ENCODE measurements at regions not wholly inside any gene's neighbourhood (a gene's known extent, or its start where the extent isn't known, plus 50 kb on each side); places are given as distances from the start of the nearest gene placed in this dataset.

DNA sequence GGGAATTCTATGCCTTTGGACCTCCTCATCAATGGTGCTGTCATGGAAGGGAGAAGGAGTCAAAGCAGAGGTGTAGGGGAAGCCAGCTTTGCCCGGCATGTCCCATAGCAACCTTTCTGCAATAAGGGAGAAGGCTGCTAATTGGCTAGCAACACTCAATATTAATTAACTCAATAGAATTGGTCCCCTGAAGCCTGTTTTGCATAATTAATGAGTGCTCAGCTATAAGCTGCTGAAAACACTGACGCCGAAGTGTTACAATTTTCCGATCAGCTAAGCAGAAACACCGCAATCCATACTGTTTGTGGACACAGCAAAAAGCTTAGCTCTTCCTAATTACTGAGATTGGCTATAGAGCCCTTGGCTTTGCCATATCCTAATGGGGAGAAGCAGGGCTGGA is 245.0 kb downstream of the CSNK2A3 start:
- POLR2A ChIA-PET (ENCODE audit: partially characterized antibody), result no interaction called here
- no peaks in the 10 kb centered on the region for H4K20me1 ChIP-seq (replicated peaks in 1 of 2; ENCODE audit: control insufficient read depth in 1 of 2, insufficient read depth in 2 of 2, low read length in 2 of 2)
- WGBS, 2 experiments (ENCODE audit: extremely low coverage in 1 of 2, insufficient coverage in 1 of 2, insufficient read length in 1 of 2, insufficient replicate concordance in 2 of 2, low coverage in 1 of 2, low lambda C conversion rate in 2 of 2, missing lambda C conversion rate in 1 of 2), result 100% methylated on average over 5 of the region's 5 CpGs; no CpG with 5 or more reads in 1 of the 2 experiments
- no peak for TF ChIP-seq FOSL1 (IDR thresholded peaks at IDR 0.05; ENCODE audit: insufficient read depth, low read depth, low read length)
- TF ChIP-seq CBX5 (IDR thresholded peaks at IDR 0.05; ENCODE audit: low read depth, low read length), result no peak
- TF ChIP-seq EZH2 (IDR thresholded peaks at IDR 0.05; ENCODE audit: low read depth, low read length, severe bottlenecking), result no peak
- no peak for TF ChIP-seq GABPA (IDR thresholded peaks at IDR 0.05; ENCODE audit: borderline replicate concordance, insufficient read depth, low read length)
- no peak for TF ChIP-seq HDAC2 (IDR thresholded peaks at IDR 0.05; ENCODE audit: borderline replicate concordance in 1 of 2, low read depth in 2 of 2, low read length in 2 of 2)
- TF ChIP-seq USF2 (IDR thresholded peaks at IDR 0.05; ENCODE audit: low read length), result no peak
- no peak for TF ChIP-seq RNF2 (IDR thresholded peaks at IDR 0.05; ENCODE audit: borderline replicate concordance, low read depth, low read length, missing control alignments, poor library complexity, severe bottlenecking)
- TF ChIP-seq SUZ12 (IDR thresholded peaks at IDR 0.05; ENCODE audit: low read length), result no peak
- TF ChIP-seq YY1 (IDR thresholded peaks at IDR 0.05; ENCODE audit: low read depth, low read length), result no peak
- no peak for TF ChIP-seq RXRA (IDR thresholded peaks at IDR 0.05; ENCODE audit: insufficient read depth, low read depth, low read length)
- no peak for TF ChIP-seq CHD2 (IDR thresholded peaks at IDR 0.05; ENCODE audit: low read length)
- no peak for TF ChIP-seq NANOG (IDR thresholded peaks at IDR 0.05; ENCODE audit: insufficient read depth, low read depth, low read length, poor library complexity, severe bottlenecking)

More for the DNA sequence above, 245.0 kb downstream of the CSNK2A3 start:
- Histone ChIP-seq H4K8ac (ENCODE audit: extremely low read depth, insufficient read depth, low read length) (no peak overlapping the region), H3K4me2 (ENCODE audit: insufficient read depth in 1 of 2, low read depth in 2 of 2, low read length in 2 of 2) (no peak overlapping the region), H2AK5ac (ENCODE audit: low read depth, low read length) (no peak overlapping the region), H3K36me3 (ENCODE audit: control insufficient read depth in 2 of 4, insufficient read depth in 4 of 4, low read length in 3 of 4) (no peaks in the 10 kb centered on the region), H3K14ac (ENCODE audit: insufficient read length) (no peak overlapping the region), H3K9me3 (ENCODE audit: insufficient read depth in 2 of 2, low read depth in 1 of 2, low read length in 1 of 2) (no peaks in the 10 kb centered on the region), H2BK15ac (ENCODE audit: low read length) (no peak overlapping the region), H2BK12ac (ENCODE audit: low read depth, low read length) (no peak overlapping the region), H3K27me3 (replicated peaks in 1 of 4; ENCODE audit: control insufficient read depth in 3 of 4, extremely low read depth in 1 of 4, insufficient read depth in 3 of 4, low read length in 3 of 4) (no peaks in the 10 kb centered on the region), H3K23me2 (ENCODE audit: low read depth, low read length) (no peaks in the 10 kb centered on the region), H3K23ac (ENCODE audit: insufficient read length) (no peak overlapping the region), H3K18ac (ENCODE audit: extremely low read depth, low read length) (no peak overlapping the region), H3K9ac (replicated peaks in 1 of 4; ENCODE audit: extremely low read depth in 1 of 4, low read depth in 3 of 4, low read length in 3 of 4) (no peak overlapping the region), H3K27ac (ENCODE audit: low read depth, low read length) (no peak overlapping the region), H3K79me2 (ENCODE audit: control insufficient read depth in 1 of 2, insufficient read depth in 2 of 2, low read length in 2 of 2) (no peaks in the 10 kb centered on the region), H3K4me1 (replicated peaks in 1 of 4; ENCODE audit: control insufficient read depth in 3 of 4, insufficient read depth in 4 of 4, low read length in 3 of 4) (no peaks in the 10 kb centered on the region), H4K5ac (ENCODE audit: insufficient read length, low read depth, low read length) (no peak overlapping the region), H2BK20ac (ENCODE audit: low read length) (no peak overlapping the region), H3K4ac (replicated peaks; ENCODE audit: insufficient read length, low read depth, low read length) (no peak overlapping the region), H4K91ac (replicated peaks; ENCODE audit: insufficient read length, low read length) (no peak overlapping the region), H3K4me3 (ENCODE audit: extremely low read depth in 1 of 4, insufficient read depth in 2 of 4, low read depth in 3 of 4, low read length in 4 of 4) (no peak overlapping the region), H3K56ac (replicated peaks; ENCODE audit: insufficient read length, low read depth, low read length) (no peak overlapping the region), H3K79me1 (ENCODE audit: low read depth, low read length) (no peaks in the 10 kb centered on the region), H2BK5ac (ENCODE audit: low read depth, low read length) (no peak overlapping the region), H2AFZ (ENCODE audit: low read length) (no peak overlapping the region), H2BK120ac (replicated peaks; ENCODE audit: low read depth, low read length) (no peak overlapping the region)
- no peak for DNase-seq (ENCODE audit: low read depth in 1 of 2, low spot score in 2 of 2)
- FAIRE-seq, result no peak
- CTCF ChIA-PET (ENCODE audit: partially characterized antibody), result interaction anchor here (0.7 to 1.1 kb wide), 3 partner anchors 39 to 79 kb away, joined by 3 to 4 read pairs (median 3); no protein-coding TSS in a partner anchor

Data from H1 (cell line).